NCI-H2081 treated with DMSO at 0.1 percent for 48 hours (cell line): ENCODE measurements at regions not wholly inside any gene's neighbourhood (a gene's known extent, or its start where the extent isn't known, plus 50 kb on each side); places are given as distances from the start of the nearest gene placed in this dataset.

Experiments
- DNase-seq: peaks from one replicate; lab custom pipeline; 2025; lab: John Stamatoyannopoulos, UW

- DNase-seq, result no peak
Measured at GRCh38 chr7:13293264-13294002, 606.0 kb downstream of the ARL4A start.

- DNase-seq, result no peak
Measured at GRCh38 chr7:13307040-13307439, 619.6 kb downstream of the ARL4A start.

- no peak for DNase-seq
Measured at GRCh38 chr7:13308423-13308822, 621.0 kb downstream of the ARL4A start.

GRCh38 chr7:13309535-13309934 is 622.1 kb downstream of the ARL4A start:
- DNase-seq, result no peak

- no peak for DNase-seq
Measured at GRCh38 chr7:13312307-13312706, 624.9 kb downstream of the ARL4A start.

- no peak for DNase-seq
Measured at GRCh38 chr7:13320333-13320732, 632.9 kb downstream of the ARL4A start.

GRCh38 chr7:13321316-13321715 is 633.9 kb downstream of the ARL4A start:
- no peak for DNase-seq

- peak; percentile 8 for DNase-seq
Measured at GRCh38 chr7:13322126-13322525, 634.7 kb downstream of the ARL4A start.

- DNase-seq, result peak; percentile 40
Measured at GRCh38 chr7:13327669-13328068, 640.2 kb downstream of the ARL4A start.

- no peak for DNase-seq
Measured at GRCh38 chr7:13333371-13333770, 645.9 kb downstream of the ARL4A start.

- DNase-seq, result no peak
Measured at GRCh38 chr7:13336227-13336626, 648.8 kb downstream of the ARL4A start.

- no peak for DNase-seq
Measured at GRCh38 chr7:13352677-13353076, 636.8 kb downstream of the ETV1 start.

GRCh38 chr7:13359656-13360055 is 629.8 kb downstream of the ETV1 start:
- no peak for DNase-seq

- DNase-seq, result no peak
Measured at GRCh38 chr7:13386741-13387140, 602.7 kb downstream of the ETV1 start.

GRCh38 chr7:13407911-13408310 is 581.6 kb downstream of the ETV1 start:
- no peak for DNase-seq

- DNase-seq, result no peak
Measured at GRCh38 chr7:13411151-13411550, 578.3 kb downstream of the ETV1 start.

GRCh38 chr7:13411636-13412035 is 577.8 kb downstream of the ETV1 start:
- DNase-seq, result peak; percentile 66

- DNase-seq, result no peak
Measured at GRCh38 chr7:13414181-13414580, 575.3 kb downstream of the ETV1 start.

GRCh38 chr7:13414661-13415107 is 574.8 kb downstream of the ETV1 start:
- no peak for DNase-seq

- DNase-seq, result no peak
Measured at GRCh38 chr7:13416071-13416470, 573.4 kb downstream of the ETV1 start.

- DNase-seq, result no peak
Measured at GRCh38 chr7:13416544-13416943, 572.9 kb downstream of the ETV1 start.

GRCh38 chr7:13420726-13421125 is 568.7 kb downstream of the ETV1 start:
- DNase-seq, result no peak

GRCh38 chr7:13421776-13422175 is 567.7 kb downstream of the ETV1 start:
- DNase-seq, result no peak

GRCh38 chr7:13433946-13434345 is 555.5 kb downstream of the ETV1 start:
- DNase-seq, result no peak
